ENCODE measurements at regions not wholly inside any gene's neighbourhood (a gene's known extent, or its start where the extent isn't known, plus 50 kb on each side); places are given as distances from the start of the nearest gene placed in this dataset.

DNA sequence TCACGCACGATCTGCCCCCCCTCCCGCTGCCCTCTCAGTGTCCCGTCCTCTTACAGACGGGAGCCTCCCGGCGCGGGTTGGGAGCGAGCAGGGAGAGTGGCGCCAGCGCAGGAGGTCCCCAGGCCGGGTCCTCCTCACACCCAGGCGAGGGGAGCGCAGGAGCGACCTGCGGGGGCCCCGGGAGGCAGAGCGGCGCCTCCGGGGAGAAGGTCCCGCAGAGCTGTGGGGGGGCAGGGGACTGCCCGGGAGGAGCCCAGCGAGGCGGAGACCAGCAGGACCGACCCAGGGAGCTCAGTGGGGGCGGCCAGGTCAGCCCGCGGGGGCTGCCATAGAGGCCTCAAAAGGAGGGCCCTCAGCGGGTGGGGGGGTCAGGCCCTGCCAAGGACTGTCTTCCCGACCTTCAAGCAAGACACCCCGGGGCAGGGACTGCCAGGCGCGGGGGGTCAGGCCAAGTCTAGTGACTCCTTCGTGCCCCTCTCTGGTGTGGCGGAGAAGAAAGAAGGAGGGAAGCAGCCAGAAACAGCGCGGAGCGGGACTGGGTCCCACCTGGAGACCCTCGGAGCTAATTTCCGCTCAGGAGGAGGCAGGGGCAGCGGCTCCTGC, 123.3 kb upstream of the ERCC6L2 start:
- TF ChIP-seq, protein P1, sequence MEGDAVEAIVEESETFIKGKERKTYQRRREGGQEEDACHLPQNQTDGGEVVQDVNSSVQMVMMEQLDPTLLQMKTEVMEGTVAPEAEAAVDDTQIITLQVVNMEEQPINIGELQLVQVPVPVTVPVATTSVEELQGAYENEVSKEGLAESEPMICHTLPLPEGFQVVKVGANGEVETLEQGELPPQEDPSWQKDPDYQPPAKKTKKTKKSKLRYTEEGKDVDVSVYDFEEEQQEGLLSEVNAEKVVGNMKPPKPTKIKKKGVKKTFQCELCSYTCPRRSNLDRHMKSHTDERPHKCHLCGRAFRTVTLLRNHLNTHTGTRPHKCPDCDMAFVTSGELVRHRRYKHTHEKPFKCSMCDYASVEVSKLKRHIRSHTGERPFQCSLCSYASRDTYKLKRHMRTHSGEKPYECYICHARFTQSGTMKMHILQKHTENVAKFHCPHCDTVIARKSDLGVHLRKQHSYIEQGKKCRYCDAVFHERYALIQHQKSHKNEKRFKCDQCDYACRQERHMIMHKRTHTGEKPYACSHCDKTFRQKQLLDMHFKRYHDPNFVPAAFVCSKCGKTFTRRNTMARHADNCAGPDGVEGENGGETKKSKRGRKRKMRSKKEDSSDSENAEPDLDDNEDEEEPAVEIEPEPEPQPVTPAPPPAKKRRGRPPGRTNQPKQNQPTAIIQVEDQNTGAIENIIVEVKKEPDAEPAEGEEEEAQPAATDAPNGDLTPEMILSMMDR (IDR thresholded peaks at IDR 0.05 in 2 of 3, conservative IDR thresholded peaks at IDR 0.05 in 1 of 3; ENCODE audit: borderline replicate concordance in 1 of 3, insufficient read depth in 1 of 3, low read depth in 2 of 3, low read length in 2 of 3) = no peak
- CTCF ChIA-PET = interaction anchor here (0.7 kb wide), 1 partner anchor 390 kb away, joined by 3 read pairs; no protein-coding TSS in a partner anchor
- no peak overlapping the region for H3K9ac ChIP-seq (ENCODE audit: low read length)

DNA sequence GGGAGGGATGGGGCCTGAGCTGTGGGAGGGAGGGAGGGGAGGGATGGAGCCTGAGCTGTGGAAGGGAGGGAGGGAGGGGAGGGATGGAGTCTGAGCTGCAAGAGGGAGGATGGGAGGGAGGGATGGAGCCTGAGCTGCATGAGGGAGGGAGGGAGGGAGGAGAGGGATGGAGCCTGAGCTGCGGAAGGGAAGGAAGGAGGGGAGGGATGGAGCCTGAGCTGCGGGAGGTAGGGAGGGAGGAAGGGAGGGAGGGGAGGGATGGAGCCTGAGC, 124.0 kb upstream of the ERCC6L2 start:
- H3K4me1 ChIP-seq (ENCODE audit: control insufficient read depth in 1 of 2, insufficient read depth in 2 of 2, low read length in 2 of 2) = no peaks in the 10 kb centered on the region
- no peak overlapping the region for H3K9ac ChIP-seq (ENCODE audit: low read length)
- no peaks in the 10 kb centered on the region for H4K20me1 ChIP-seq (ENCODE audit: insufficient read depth)
- intact Hi-C loops (cut with micrococcal nuclease) = no loop called here
- TF ChIP-seq FOSL1 (IDR thresholded peaks at IDR 0.05; ENCODE audit: low read depth) (no peak), CEBPB (IDR thresholded peaks at IDR 0.05; ENCODE audit: low read depth) (no peak), RAD21 (IDR thresholded peaks at IDR 0.05; ENCODE audit: low read depth) (no peak), POLR2A (IDR thresholded peaks at IDR 0.05; ENCODE audit: borderline replicate concordance, extremely low read depth, insufficient read depth, insufficient read length) (no peak), JUND (IDR thresholded peaks at IDR 0.05) (no peak), ELF1 (IDR thresholded peaks at IDR 0.05; ENCODE audit: borderline replicate concordance, low read depth) (no peak), CBX3 (IDR thresholded peaks at IDR 0.05; ENCODE audit: low read depth) (no peak)
- TF ChIP-seq, protein P2, sequence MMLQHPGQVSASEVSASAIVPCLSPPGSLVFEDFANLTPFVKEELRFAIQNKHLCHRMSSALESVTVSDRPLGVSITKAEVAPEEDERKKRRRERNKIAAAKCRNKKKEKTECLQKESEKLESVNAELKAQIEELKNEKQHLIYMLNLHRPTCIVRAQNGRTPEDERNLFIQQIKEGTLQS (IDR thresholded peaks at IDR 0.05) = no peak
- TF ChIP-seq, protein P3, sequence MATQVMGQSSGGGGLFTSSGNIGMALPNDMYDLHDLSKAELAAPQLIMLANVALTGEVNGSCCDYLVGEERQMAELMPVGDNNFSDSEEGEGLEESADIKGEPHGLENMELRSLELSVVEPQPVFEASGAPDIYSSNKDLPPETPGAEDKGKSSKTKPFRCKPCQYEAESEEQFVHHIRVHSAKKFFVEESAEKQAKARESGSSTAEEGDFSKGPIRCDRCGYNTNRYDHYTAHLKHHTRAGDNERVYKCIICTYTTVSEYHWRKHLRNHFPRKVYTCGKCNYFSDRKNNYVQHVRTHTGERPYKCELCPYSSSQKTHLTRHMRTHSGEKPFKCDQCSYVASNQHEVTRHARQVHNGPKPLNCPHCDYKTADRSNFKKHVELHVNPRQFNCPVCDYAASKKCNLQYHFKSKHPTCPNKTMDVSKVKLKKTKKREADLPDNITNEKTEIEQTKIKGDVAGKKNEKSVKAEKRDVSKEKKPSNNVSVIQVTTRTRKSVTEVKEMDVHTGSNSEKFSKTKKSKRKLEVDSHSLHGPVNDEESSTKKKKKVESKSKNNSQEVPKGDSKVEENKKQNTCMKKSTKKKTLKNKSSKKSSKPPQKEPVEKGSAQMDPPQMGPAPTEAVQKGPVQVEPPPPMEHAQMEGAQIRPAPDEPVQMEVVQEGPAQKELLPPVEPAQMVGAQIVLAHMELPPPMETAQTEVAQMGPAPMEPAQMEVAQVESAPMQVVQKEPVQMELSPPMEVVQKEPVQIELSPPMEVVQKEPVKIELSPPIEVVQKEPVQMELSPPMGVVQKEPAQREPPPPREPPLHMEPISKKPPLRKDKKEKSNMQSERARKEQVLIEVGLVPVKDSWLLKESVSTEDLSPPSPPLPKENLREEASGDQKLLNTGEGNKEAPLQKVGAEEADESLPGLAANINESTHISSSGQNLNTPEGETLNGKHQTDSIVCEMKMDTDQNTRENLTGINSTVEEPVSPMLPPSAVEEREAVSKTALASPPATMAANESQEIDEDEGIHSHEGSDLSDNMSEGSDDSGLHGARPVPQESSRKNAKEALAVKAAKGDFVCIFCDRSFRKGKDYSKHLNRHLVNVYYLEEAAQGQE (IDR thresholded peaks at IDR 0.05; ENCODE audit: low read depth) = no peak
- no TSS peak for BruUV-seq (replicated peaks)
- H3K27me3 ChIP-seq (ENCODE audit: insufficient read depth, low read length) = no peaks in the 10 kb centered on the region
- H3K79me2 ChIP-seq (ENCODE audit: insufficient read depth, low read length) = no peaks in the 10 kb centered on the region
- H3K4me2 ChIP-seq (ENCODE audit: low read length) = no peak overlapping the region
- H3K4me3 ChIP-seq (replicated peaks in 1 of 2; ENCODE audit: low read depth in 1 of 2, low read length in 2 of 2) = no peak overlapping the region
- no peak for DNase-seq (ENCODE audit: low read depth, low spot score)
- no peaks in the 10 kb centered on the region for H3K36me3 ChIP-seq (ENCODE audit: control insufficient read depth in 1 of 2, insufficient read depth in 2 of 2, low read length in 2 of 2)
- ChIA-PET RAD21 (ENCODE audit: low non-redundant PET in 1 of 2, low total read pairs in 2 of 2, uncharacterized antibody in 2 of 2, unreplicated experiment in 2 of 2) (no interaction called here), CTCF (interaction anchor here (0.7 kb wide), 1 partner anchor 391 kb away, joined by 3 read pairs; no protein-coding TSS in a partner anchor), POLR2A (no interaction called here)
- no peak for ATAC-seq
- no peak overlapping the region for H2AFZ ChIP-seq (ENCODE audit: low read depth, low read length, poor library complexity, severe bottlenecking)
- no peak overlapping the region for H3K27ac ChIP-seq (ENCODE audit: low read depth, low read length)
- no peaks in the 10 kb centered on the region for H3K9me3 ChIP-seq (ENCODE audit: control insufficient read depth in 1 of 2, insufficient read depth in 1 of 2, low read depth in 1 of 2, low read length in 2 of 2)
- no peaks in the 10 kb centered on the region for H3K9me2 ChIP-seq (ENCODE audit: insufficient read depth)

More for the DNA sequence above, 123.3 kb upstream of the ERCC6L2 start:
- DNase-seq (ENCODE audit: low read depth, low spot score) = no peak
- H3K9me2 ChIP-seq (ENCODE audit: insufficient read depth) = no peaks in the 10 kb centered on the region
- no peak overlapping the region for H3K27ac ChIP-seq (ENCODE audit: low read depth, low read length)
- no peaks in the 10 kb centered on the region for H3K36me3 ChIP-seq (ENCODE audit: control insufficient read depth in 1 of 2, insufficient read depth in 2 of 2, low read length in 2 of 2)
- no peak overlapping the region for H3K4me3 ChIP-seq (replicated peaks in 1 of 2; ENCODE audit: low read depth in 1 of 2, low read length in 2 of 2)
- ChIA-PET POLR2A (no interaction called here), RAD21 (ENCODE audit: low non-redundant PET in 1 of 2, low total read pairs in 2 of 2, uncharacterized antibody in 2 of 2, unreplicated experiment in 2 of 2) (no interaction called here)
- no peak for ATAC-seq
- no peaks in the 10 kb centered on the region for H3K9me3 ChIP-seq (ENCODE audit: control insufficient read depth in 1 of 2, insufficient read depth in 1 of 2, low read depth in 1 of 2, low read length in 2 of 2)
- H3K27me3 ChIP-seq (ENCODE audit: insufficient read depth, low read length) = no peaks in the 10 kb centered on the region
- H3K4me1 ChIP-seq (ENCODE audit: control insufficient read depth in 1 of 2, insufficient read depth in 2 of 2, low read length in 2 of 2) = no peaks in the 10 kb centered on the region
- BruUV-seq (replicated peaks) = no TSS peak
- H4K20me1 ChIP-seq (ENCODE audit: insufficient read depth) = no peaks in the 10 kb centered on the region
- no peak overlapping the region for H3K4me2 ChIP-seq (ENCODE audit: low read length)
- intact Hi-C loops (cut with micrococcal nuclease) = no loop called here
- no peaks in the 10 kb centered on the region for H3K79me2 ChIP-seq (ENCODE audit: insufficient read depth, low read length)
- H2AFZ ChIP-seq (ENCODE audit: low read depth, low read length, poor library complexity, severe bottlenecking) = no peak overlapping the region
